MM.1S (cell line): ENCODE measurements at regions not wholly inside any gene's neighbourhood (a gene's known extent, or its start where the extent isn't known, plus 50 kb on each side); places are given as distances from the start of the nearest gene placed in this dataset.

Experiments used
- CTCF ChIP-seq: fragments of 300-600 bp; sonication (generic); IDR thresholded peaks from 2 replicates; pipeline ENCODE4 v1.5.1; 2016; ENCODE audit warnings: antibody characterized with exemption, low read length, mixed read lengths
- EZH2 ChIP-seq: fragments of 300-600 bp; sonication (generic); optimal IDR thresholded peaks from 2 replicates; pipeline ENCODE3; 2017; ENCODE audit warnings: low read depth, mild to moderate bottlenecking, antibody characterized with exemption, low read length, mixed read lengths
- EZH2phosphoT487 ChIP-seq: fragments of 300-600 bp; sonication (generic); IDR thresholded peaks from 2 replicates; pipeline ENCODE4 v1.6.1; 2018; ENCODE audit warnings: antibody characterized with exemption, low read length

- no peak for TF ChIP-seq CTCF
- TF ChIP-seq EZH2: no peak
- no peak for TF ChIP-seq EZH2phosphoT487
These were observed 189.7 kb upstream of the TMEM45B start for GRCh38 chr11:129625930-129626329.
